ENCODE measurements at regions not wholly inside any gene's neighbourhood (a gene's known extent, or its start where the extent isn't known, plus 50 kb on each side); places are given as distances from the start of the nearest gene placed in this dataset.

DNA sequence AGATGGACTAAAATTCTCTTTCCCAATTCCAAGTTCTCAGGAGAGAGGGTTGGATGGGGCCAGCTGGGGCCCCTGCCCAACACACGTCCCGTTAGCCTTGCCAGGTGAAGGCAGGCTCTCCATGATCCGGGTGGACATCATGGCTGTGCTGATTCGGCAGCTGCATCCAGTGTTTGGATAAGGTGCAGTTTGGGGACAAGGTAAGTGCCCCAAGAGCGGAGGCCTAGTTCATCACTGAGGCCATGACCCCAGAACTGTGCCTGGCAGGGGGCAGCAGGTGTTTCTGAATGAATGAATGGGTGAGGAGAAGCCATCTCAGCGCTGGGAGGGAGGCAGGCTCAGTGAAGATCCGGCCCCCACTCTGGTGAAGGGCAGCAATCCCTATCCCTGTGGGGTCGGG, 520.4 kb downstream of the TBC1D22A start:
- H3K4me2 ChIP-seq (ENCODE audit: low read length): no peak overlapping the region
- no peaks in the 10 kb centered on the region for H3K9me2 ChIP-seq (replicated peaks; ENCODE audit: control insufficient read depth, low read length)
- no peaks in the 10 kb centered on the region for H3K27me3 ChIP-seq (ENCODE audit: control insufficient read depth, low read length)
- no peaks in the 10 kb centered on the region for H3K9me3 ChIP-seq (ENCODE audit: control insufficient read depth, insufficient read depth, low read length)
- no peaks in the 10 kb centered on the region for H3F3A ChIP-seq (ENCODE audit: control insufficient read depth, insufficient read depth)
- H3K27ac ChIP-seq (ENCODE audit: low read depth, low read length): no peak overlapping the region
- no peaks in the 10 kb centered on the region for H3K36me3 ChIP-seq (ENCODE audit: control insufficient read depth, low read length)
- no peaks in the 10 kb centered on the region for H4K20me1 ChIP-seq (ENCODE audit: control insufficient read depth, insufficient read depth, low read depth, low read length)
- H3K4me3 ChIP-seq (ENCODE audit: low read length): no peak overlapping the region
- no peak for TF ChIP-seq CTCF (IDR thresholded peaks at IDR 0.05; ENCODE audit: low read depth, low read length, poor library complexity, severe bottlenecking)
- no peak for TF ChIP-seq EZH2phosphoT487 (IDR thresholded peaks at IDR 0.05; ENCODE audit: borderline replicate concordance, low read length)
- no peaks in the 10 kb centered on the region for H3K4me1 ChIP-seq (ENCODE audit: control insufficient read depth, low read length)
- H3K79me2 ChIP-seq (ENCODE audit: control insufficient read depth, low read length): no peaks in the 10 kb centered on the region

DNA sequence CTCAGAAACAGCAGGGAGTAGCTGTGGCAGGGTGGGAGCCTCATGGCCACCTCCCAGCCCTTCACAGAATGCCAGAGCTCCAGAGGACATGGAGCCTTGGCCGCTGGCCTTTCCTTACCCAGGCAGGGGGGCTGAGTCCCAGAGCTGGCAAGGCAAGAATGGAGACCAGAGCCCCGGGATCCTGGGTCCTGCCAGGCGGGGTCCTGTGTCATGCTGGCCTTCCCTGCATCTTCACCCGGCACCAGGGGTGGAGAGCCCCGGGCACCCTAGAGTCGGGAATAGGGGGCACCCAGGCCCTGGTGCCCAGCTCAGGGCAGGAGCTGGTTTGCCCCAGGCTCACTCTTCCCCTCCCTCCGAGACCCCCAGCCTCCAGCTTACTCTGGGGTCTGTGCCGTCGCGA, 519.9 kb downstream of the TBC1D22A start:
- no peaks in the 10 kb centered on the region for H4K20me1 ChIP-seq (ENCODE audit: control insufficient read depth, insufficient read depth, low read depth, low read length)
- H3K4me3 ChIP-seq (ENCODE audit: low read length): no peak overlapping the region
- no peaks in the 10 kb centered on the region for H3K36me3 ChIP-seq (ENCODE audit: control insufficient read depth, low read length)
- no peaks in the 10 kb centered on the region for H3K4me1 ChIP-seq (ENCODE audit: control insufficient read depth, low read length)
- no peaks in the 10 kb centered on the region for H3K9me3 ChIP-seq (ENCODE audit: control insufficient read depth, insufficient read depth, low read length)
- H3K27me3 ChIP-seq (ENCODE audit: control insufficient read depth, low read length): no peaks in the 10 kb centered on the region
- no peaks in the 10 kb centered on the region for H3K9me2 ChIP-seq (replicated peaks; ENCODE audit: control insufficient read depth, low read length)
- no peaks in the 10 kb centered on the region for H3F3A ChIP-seq (ENCODE audit: control insufficient read depth, insufficient read depth)
- H3K27ac ChIP-seq (ENCODE audit: low read depth, low read length): no peak overlapping the region
- no peaks in the 10 kb centered on the region for H3K79me2 ChIP-seq (ENCODE audit: control insufficient read depth, low read length)
- no peak overlapping the region for H3K4me2 ChIP-seq (ENCODE audit: low read length)
- TF ChIP-seq EZH2phosphoT487 (IDR thresholded peaks at IDR 0.05; ENCODE audit: borderline replicate concordance, low read length) (no peak), CTCF (IDR thresholded peaks at IDR 0.05; ENCODE audit: low read depth, low read length, poor library complexity, severe bottlenecking) (no peak)

DNA sequence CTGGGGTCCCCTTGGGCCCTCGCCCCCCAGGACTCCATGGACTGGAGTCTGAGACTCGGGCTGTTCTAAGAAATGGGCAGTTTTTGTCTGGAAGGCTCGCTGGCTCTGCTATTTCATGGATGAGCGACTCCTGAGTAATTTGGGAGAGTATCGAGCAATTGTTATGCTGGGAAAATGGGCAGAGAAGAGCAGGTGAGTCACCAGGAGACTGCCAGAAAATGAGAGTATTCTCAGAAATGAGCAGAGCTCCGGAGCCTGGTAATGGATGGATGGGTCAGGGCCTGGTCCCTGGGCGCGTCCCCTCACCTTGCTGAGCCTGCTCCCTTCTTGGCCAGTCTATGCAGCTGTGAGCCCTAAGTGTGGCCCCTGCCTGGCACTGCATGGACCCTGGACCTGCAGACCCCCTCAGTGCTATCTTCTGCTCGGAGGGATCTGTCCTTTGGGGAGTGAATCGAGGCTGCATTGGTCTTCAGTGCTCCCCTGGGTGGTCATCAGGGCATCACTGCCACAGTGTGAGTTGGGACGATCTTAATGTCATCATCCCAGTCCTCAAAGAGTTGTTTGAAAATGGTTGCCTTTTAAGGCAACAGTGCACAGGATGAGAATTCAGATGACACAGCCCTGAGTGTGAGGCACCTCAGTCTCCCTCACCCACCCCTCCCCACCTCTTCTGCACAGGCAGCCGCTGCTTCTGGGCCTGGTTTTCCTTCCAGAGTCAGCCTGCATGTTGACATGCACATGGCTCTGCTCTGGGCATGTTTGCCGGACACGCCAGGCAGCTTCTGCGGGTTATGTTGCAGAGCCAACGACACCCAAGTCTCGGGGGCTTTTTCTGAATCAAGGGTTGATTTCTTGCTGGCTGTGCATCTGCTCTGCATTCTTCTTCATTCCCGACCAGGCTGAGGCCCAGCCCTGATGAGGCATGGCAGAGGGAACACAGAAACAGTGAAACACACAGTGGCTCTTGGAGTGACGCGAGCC, 519.0 kb downstream of the TBC1D22A start:
- Histone ChIP-seq H3K4me3 (ENCODE audit: low read length) (no peak overlapping the region), H3F3A (ENCODE audit: control insufficient read depth, insufficient read depth) (no peaks in the 10 kb centered on the region), H3K9me2 (replicated peaks; ENCODE audit: control insufficient read depth, low read length) (no peaks in the 10 kb centered on the region), H3K79me2 (ENCODE audit: control insufficient read depth, low read length) (no peaks in the 10 kb centered on the region), H4K20me1 (ENCODE audit: control insufficient read depth, insufficient read depth, low read depth, low read length) (no peaks in the 10 kb centered on the region), H3K4me1 (ENCODE audit: control insufficient read depth, low read length) (no peaks in the 10 kb centered on the region), H3K9me3 (ENCODE audit: control insufficient read depth, insufficient read depth, low read length) (no peaks in the 10 kb centered on the region), H3K27ac (ENCODE audit: low read depth, low read length) (no peak overlapping the region), H3K27me3 (ENCODE audit: control insufficient read depth, low read length) (no peaks in the 10 kb centered on the region), H3K4me2 (ENCODE audit: low read length) (no peak overlapping the region), H3K36me3 (ENCODE audit: control insufficient read depth, low read length) (no peaks in the 10 kb centered on the region)
- TF ChIP-seq CTCF (IDR thresholded peaks at IDR 0.05; ENCODE audit: low read depth, low read length, poor library complexity, severe bottlenecking) (no peak), EZH2phosphoT487 (IDR thresholded peaks at IDR 0.05; ENCODE audit: borderline replicate concordance, low read length) (no peak)
